SK-N-SH (cell line): ENCODE measurements at regions not wholly inside any gene's neighbourhood (a gene's known extent, or its start where the extent isn't known, plus 50 kb on each side); places are given as distances from the start of the nearest gene placed in this dataset.

ENCODE experiments used
- CTCF ChIA-PET: fragments of 300-600, 350-600 bp; formaldehyde crosslinking; extraction: SDS; loops from one replicate; lab custom pipeline; 2021; lab: Yijun Ruan, JAX
- POLR2A ChIA-PET: fragments of 350-600 bp; sonication (Branson Sonifier 250); formaldehyde crosslinking; extraction: SDS; loops from one replicate; lab custom pipeline; 2020; ENCODE audit warnings: antibody characterized with exemption, inconsistent platforms; lab: Yijun Ruan, JAX
- DNase-seq: peaks from one replicate; pipeline ENCODE4 v3.0.0; 2012
- H2AFZ ChIP-seq: fragments of 200-600 bp; sonication (generic); 2 replicates; pipeline ENCODE4 v1.8.1; 2016; ENCODE audit warnings: antibody characterized with exemption, mild to moderate bottlenecking, low read depth
- H3F3A ChIP-seq: fragments of 200-600 bp; sonication (generic); replicated peaks from 2 replicates; pipeline ENCODE3; 2016; ENCODE audit warnings: antibody characterized with exemption, mild to moderate bottlenecking; ENCODE audit not compliant: insufficient read depth
- H3K27ac ChIP-seq, 2 experiments: fragments of 200-500 bp in 1 of 2; fragments of 200-600 bp in 1 of 2; sonication (Bioruptor generic) in 1 of 2; sonication (generic), shearing (Covaris generic) in 1 of 2; 2 replicates each; pipeline versions ENCODE4 v1.5.1 to v1.6.1; 2014 to 2016; ENCODE audit warnings: low read depth in 2 of 2, inconsistent platforms in 1 of 2, low read length in 1 of 2, mild to moderate bottlenecking in 1 of 2, mixed read lengths in 1 of 2
- H3K27me3 ChIP-seq: fragments of 200-600 bp; sonication (generic), shearing (Covaris generic); 2 replicates; pipeline ENCODE4 v1.6.1; 2016; ENCODE audit warnings: mixed run types; ENCODE audit not compliant: insufficient read depth
- H3K36me3 ChIP-seq, 2 experiments: fragments of 200-500 bp in 1 of 2; fragments of 200-600 bp in 1 of 2; sonication (Bioruptor generic) in 1 of 2; sonication (generic) in 1 of 2; replicated peaks in 1 of 2; 2 replicates each; pipeline versions ENCODE3 to v1.5.1; 2014 to 2016; ENCODE audit warnings: low read length in 1 of 2, mild to moderate bottlenecking in 1 of 2; ENCODE audit not compliant: insufficient read depth in 2 of 2, control insufficient read depth in 1 of 2
- H3K4me1 ChIP-seq, 2 experiments: fragments of 200-500 bp in 1 of 2; fragments of 200-600 bp in 1 of 2; sonication (Bioruptor generic) in 1 of 2; sonication (generic), shearing (Covaris generic) in 1 of 2; 2 replicates each; pipeline versions ENCODE4 v1.5.1 to v1.6.1; 2014 to 2016; ENCODE audit warnings: low read depth in 1 of 2, low read length in 1 of 2, mixed run types in 1 of 2; ENCODE audit not compliant: insufficient read depth in 2 of 2, control insufficient read depth in 1 of 2
- H3K4me2 ChIP-seq: fragments of 200-600 bp; sonication (generic), shearing (Covaris generic); 2 replicates; pipeline ENCODE4 v1.6.1; 2017; ENCODE audit warnings: mixed run types
- H3K4me3 ChIP-seq, 2 experiments: fragments of 200-500 bp in 1 of 2; fragments of 200-600 bp in 1 of 2; sonication (Bioruptor generic) in 1 of 2; sonication (generic), shearing (Covaris generic) in 1 of 2; 2 replicates each; pipeline versions ENCODE4 v1.5.1 to v1.8.1; 2014 to 2016; ENCODE audit warnings: low read depth in 2 of 2, inconsistent platforms in 1 of 2, low read length in 1 of 2, mild to moderate bottlenecking in 1 of 2, mixed read lengths in 1 of 2, moderate library complexity in 1 of 2
- H3K79me2 ChIP-seq: fragments of 200-600 bp; sonication (generic); 2 replicates; pipeline ENCODE4 v1.8.1; 2017; ENCODE audit warnings: mild to moderate bottlenecking; ENCODE audit not compliant: insufficient read depth
- H3K9ac ChIP-seq: fragments of 200-600 bp; sonication (generic); 2 replicates; pipeline ENCODE4 v1.6.1; 2017; ENCODE audit warnings: mixed run types
- H3K9me2 ChIP-seq: fragments of 200-600 bp; sonication (generic); 2 replicates; pipeline ENCODE4 v1.6.1; 2017; ENCODE audit warnings: mixed run types
- H3K9me3 ChIP-seq: fragments of 200-600 bp; sonication (generic); 2 replicates; pipeline ENCODE4 v1.6.1; 2017; ENCODE audit warnings: mixed run types, mild to moderate bottlenecking, moderate library complexity
- H4K20me1 ChIP-seq: fragments of 200-600 bp; sonication (generic); 2 replicates; pipeline ENCODE4 v1.6.1; 2017; ENCODE audit warnings: mild to moderate bottlenecking, mixed run types; ENCODE audit not compliant: insufficient read depth
- ELF1 ChIP-seq: IDR thresholded peaks from 2 replicates; pipeline ENCODE4 v1.4.0; 2012
- FOXM1 ChIP-seq: IDR thresholded peaks from 2 replicates; pipeline ENCODE4 v1.4.0; 2012; ENCODE audit warnings: low read depth, mild to moderate bottlenecking
- GABPA ChIP-seq: IDR thresholded peaks from 2 replicates; pipeline ENCODE4 v1.4.0; 2012; ENCODE audit warnings: low read depth, mild to moderate bottlenecking
- GATA2 ChIP-seq: sonication (generic); formaldehyde crosslinking; IDR thresholded peaks from 2 replicates; pipeline ENCODE4 v1.5.0; 2020; ENCODE audit warnings: mild to moderate bottlenecking, missing genetic modification reagents
- IRF3 ChIP-seq: fragments of 150-350 bp; IDR thresholded peaks from 2 replicates; pipeline ENCODE4 v1.6.1; 2016; ENCODE audit warnings: mild to moderate bottlenecking, low read depth, low read length
- JUND ChIP-seq: IDR thresholded peaks from 2 replicates; pipeline ENCODE4 v1.4.0; 2012
- MAX ChIP-seq: IDR thresholded peaks from 2 replicates; pipeline ENCODE4 v1.4.0; 2012; ENCODE audit warnings: low read depth
- MEF2A ChIP-seq: IDR thresholded peaks from 2 replicates; pipeline ENCODE4 v1.4.0; 2012; ENCODE audit warnings: low read depth, borderline replicate concordance
- MXI1 ChIP-seq: IDR thresholded peaks from 2 replicates; pipeline ENCODE4 v1.6.1; 2012; ENCODE audit warnings: mild to moderate bottlenecking, low read depth, low read length, improper control_type of control experiment
- PBX3 ChIP-seq: IDR thresholded peaks from 2 replicates; pipeline ENCODE4; 2012
- RAD21 ChIP-seq: IDR thresholded peaks from 2 replicates; pipeline ENCODE4 v1.6.1; 2012; ENCODE audit warnings: mild to moderate bottlenecking, low read length
- TAF1 ChIP-seq: IDR thresholded peaks from 2 replicates; pipeline ENCODE4 v1.6.1; 2012; ENCODE audit warnings: low read depth, mild to moderate bottlenecking, low read length, moderate library complexity, borderline replicate concordance
- TCF12 ChIP-seq: IDR thresholded peaks from 2 replicates; pipeline ENCODE4 v1.4.0; 2012
- USF1 ChIP-seq: IDR thresholded peaks from 2 replicates; pipeline ENCODE4 v1.4.0; 2012; ENCODE audit warnings: low read depth, borderline replicate concordance
- USF2 ChIP-seq: fragments of 150-350 bp; IDR thresholded peaks from 2 replicates; pipeline ENCODE4 v1.6.1; 2017; ENCODE audit warnings: antibody characterized with exemption, low read length, low read depth, borderline replicate concordance
- YY1 ChIP-seq: IDR thresholded peaks from 2 replicates; pipeline ENCODE4 v1.4.0; 2012; ENCODE audit warnings: low read depth, mild to moderate bottlenecking
- WGBS: methylation state at CpG from one replicate; pipeline ENCODE4 v1.1.6; 2017; ENCODE audit warnings: low lambda C conversion rate; 5-methylcytosine and 5-hydroxymethylcytosine counted together

GRCh38 chr17:68792873-68793272 lies 162.3 kb downstream of the ABCA8 start:
- H3F3A ChIP-seq, result no peaks in the 10 kb centered on the region
- TF ChIP-seq RAD21 (no peak), USF2 (no peak), GABPA (no peak), JUND (no peak), TAF1 (no peak), IRF3 (no peak), MEF2A (no peak), PBX3 (no peak), FOXM1 (no peak), ELF1 (no peak), TCF12 (no peak), USF1 (no peak), GATA2 (CRISPR knock-in tag) (no peak), MAX (no peak), MXI1 (no peak), YY1 (no peak)
- no peaks in the 10 kb centered on the region for H3K9me3 ChIP-seq
- H4K20me1 ChIP-seq, result no peaks in the 10 kb centered on the region
- no peak overlapping the region for H3K4me2 ChIP-seq
- H3K27ac ChIP-seq, result no peak overlapping the region
- POLR2A ChIA-PET, result no interaction called here
- DNase-seq, result no peak
- no peaks in the 10 kb centered on the region for H3K36me3 ChIP-seq
- H3K27me3 ChIP-seq, result no peaks in the 10 kb centered on the region
- H3K9ac ChIP-seq, result no peak overlapping the region
- no peak overlapping the region for H2AFZ ChIP-seq
- no peaks in the 10 kb centered on the region for H3K9me2 ChIP-seq
- H3K4me3 ChIP-seq, result no peak overlapping the region
- peaks cover 0 to 30% of the 10 kb centered on the region in 2 experiments; a peak in 2 of 4 replicates for H3K4me1 ChIP-seq
- CTCF ChIA-PET, result interaction anchor here (1.3 kb wide), 1 partner anchor 22 kb away, joined by 3 read pairs; no protein-coding TSS in a partner anchor
- no peaks in the 10 kb centered on the region for H3K79me2 ChIP-seq
- 27% methylated on average over 2 of the region's 2 CpGs for WGBS
